IMR-90 (cell line): ENCODE measurements at regions not wholly inside any gene's neighbourhood (a gene's known extent, or its start where the extent isn't known, plus 50 kb on each side); places are given as distances from the start of the nearest gene placed in this dataset.

ENCODE experiments used
- ATAC-seq: fragments of 200-7000 bp; cut with Tn5 transposase; 2 replicates; pipeline ENCODE4 v1.9.1; 2020; ENCODE audit warnings: low read depth, mild to moderate bottlenecking, moderate library complexity
- BruUV-seq: library from RNA; stranded (reverse); fragments of 400-500 nt; replicated peaks from 2 replicates; lab custom pipeline; 2021; lab: Mats Ljungman, UMichigan
- CTCF ChIA-PET: fragments of 300-600 bp; formaldehyde crosslinking; extraction: SDS; loops from one replicate; lab custom pipeline; 2021; ENCODE audit warnings: antibody characterized with exemption; lab: Yijun Ruan, JAX
- POLR2A ChIA-PET: fragments of 300-600 bp; sonication (Branson Sonifier 250); formaldehyde crosslinking; loops from one replicate; lab custom pipeline; 2022; ENCODE audit warnings: antibody characterized with exemption; ENCODE audit not compliant: unreplicated experiment; lab: Charles Lee
- DNase-seq: peaks from one replicate; pipeline ENCODE4 v3.0.0; 2013
- H2AFZ ChIP-seq: replicated peaks from 2 replicates; pipeline ENCODE3; 2013; ENCODE audit warnings: low read length, mild to moderate bottlenecking; ENCODE audit not compliant: poor library complexity
- H2AK5ac ChIP-seq: 2 replicates; pipeline ENCODE4 v1.6.1; 2013; ENCODE audit warnings: low read depth, low read length, inconsistent platforms
- H2AK9ac ChIP-seq: replicated peaks from 2 replicates; pipeline ENCODE3; 2013; ENCODE audit warnings: mild to moderate bottlenecking, low read depth, low read length, moderate library complexity; ENCODE audit not compliant: poor library complexity
- H2BK120ac ChIP-seq: 2 replicates; pipeline ENCODE4 v1.6.1; 2013; ENCODE audit warnings: low read depth, low read length, inconsistent platforms
- H2BK15ac ChIP-seq: 3 replicates; pipeline ENCODE4 v1.6.1; 2013; ENCODE audit warnings: low read depth, low read length, inconsistent platforms
- H2BK20ac ChIP-seq: 2 replicates; pipeline ENCODE4 v1.6.1; 2013; ENCODE audit warnings: low read depth, mild to moderate bottlenecking, inconsistent platforms, low read length, moderate library complexity
- H2BK5ac ChIP-seq: 2 replicates; pipeline ENCODE4 v1.6.1; 2013; ENCODE audit warnings: mild to moderate bottlenecking, low read depth, low read length, inconsistent platforms; ENCODE audit not compliant: poor library complexity, severe bottlenecking
- H3K14ac ChIP-seq: replicated peaks from 2 replicates; pipeline ENCODE4 v1.6.1; 2013; ENCODE audit warnings: low read depth, low read length, inconsistent platforms
- H3K18ac ChIP-seq: 2 replicates; pipeline ENCODE4 v1.6.1; 2013; ENCODE audit warnings: low read depth, low read length, control low read depth
- H3K23ac ChIP-seq: 2 replicates; pipeline ENCODE4 v1.6.1; 2013; ENCODE audit warnings: low read depth, low read length, inconsistent platforms
- H3K27ac ChIP-seq: 2 replicates; pipeline ENCODE4 v1.5.1; 2013; ENCODE audit warnings: mild to moderate bottlenecking, control low read depth, low read length; ENCODE audit not compliant: insufficient read depth
- H3K27me3 ChIP-seq: 2 replicates; pipeline ENCODE4 v1.6.1; 2013; ENCODE audit warnings: low read length; ENCODE audit not compliant: control insufficient read depth, insufficient read depth
- H3K36me3 ChIP-seq: 2 replicates; pipeline ENCODE4 v1.6.1; 2013; ENCODE audit warnings: low read length, mixed read lengths; ENCODE audit not compliant: control insufficient read depth, insufficient read depth
- H3K4ac ChIP-seq: 2 replicates; pipeline ENCODE4 v1.6.1; 2013; ENCODE audit warnings: low read depth, low read length, inconsistent platforms
- H3K4me1 ChIP-seq: 2 replicates; pipeline ENCODE4 v1.6.1; 2013; ENCODE audit warnings: low read length, mixed read lengths; ENCODE audit not compliant: control insufficient read depth, insufficient read depth
- H3K4me2 ChIP-seq: 2 replicates; pipeline ENCODE4 v1.6.1; 2013; ENCODE audit warnings: low read depth, mild to moderate bottlenecking, control low read depth, low read length, moderate library complexity
- H3K4me3 ChIP-seq: 2 replicates; pipeline ENCODE4 v1.5.1; 2013; ENCODE audit warnings: low read depth, mild to moderate bottlenecking, control low read depth, low read length, moderate library complexity; ENCODE audit not compliant: insufficient read depth
- H3K56ac ChIP-seq: 2 replicates; pipeline ENCODE4 v1.6.1; 2013; ENCODE audit warnings: low read length, inconsistent platforms; ENCODE audit not compliant: insufficient read depth; ENCODE audit errors: extremely low read depth
- H3K79me1 ChIP-seq, 2 experiments: 2 replicates each; pipeline ENCODE4 v1.6.1; 2013; ENCODE audit warnings: low read length in 2 of 2, inconsistent platforms in 1 of 2, low read depth in 1 of 2
- H3K9ac ChIP-seq: 2 replicates; pipeline ENCODE4 v1.6.1; 2013; ENCODE audit warnings: low read depth, low read length, control low read depth
- H3K9me1 ChIP-seq: 2 replicates; pipeline ENCODE4 v1.6.1; 2013; ENCODE audit warnings: low read length, inconsistent platforms; ENCODE audit not compliant: insufficient read depth
- H3K9me3 ChIP-seq: 2 replicates; pipeline ENCODE4 v1.6.1; 2013; ENCODE audit warnings: low read length; ENCODE audit not compliant: control insufficient read depth, insufficient read depth
- H4K20me1 ChIP-seq: 2 replicates; pipeline ENCODE4 v1.6.1; 2013; ENCODE audit warnings: low read length, inconsistent platforms; ENCODE audit not compliant: insufficient read depth
- H4K5ac ChIP-seq: 2 replicates; pipeline ENCODE4 v1.6.1; 2013; ENCODE audit warnings: mild to moderate bottlenecking, low read depth, low read length, control low read depth
- H4K8ac ChIP-seq, 2 experiments: 2 replicates each; pipeline ENCODE4 v1.6.1; 2013; ENCODE audit warnings: low read depth in 2 of 2, low read length in 2 of 2, control low read depth in 1 of 2, inconsistent platforms in 1 of 2
- H4K91ac ChIP-seq: 2 replicates; pipeline ENCODE4 v1.6.1; 2013; ENCODE audit warnings: low read depth, low read length, inconsistent platforms; ENCODE audit not compliant: insufficient read depth
- BHLHE40 ChIP-seq: fragments of 150-350 bp; IDR thresholded peaks from 2 replicates; pipeline ENCODE4 v1.6.1; 2016; ENCODE audit warnings: mild to moderate bottlenecking, low read depth, low read length
- CEBPB ChIP-seq: IDR thresholded peaks from 2 replicates; pipeline ENCODE4 v1.6.1; 2012; ENCODE audit warnings: low read depth, low read length, improper control_type of control experiment
- ELK1 ChIP-seq: fragments of 150-350 bp; IDR thresholded peaks from 2 replicates; pipeline ENCODE4 v1.6.1; 2016; ENCODE audit warnings: low read depth, mild to moderate bottlenecking, low read length, moderate library complexity, borderline replicate concordance
- FOS ChIP-seq: fragments of 150-350 bp; IDR thresholded peaks from 2 replicates; pipeline ENCODE4 v1.6.1; 2016; ENCODE audit warnings: low read depth, low read length
- MAZ ChIP-seq: IDR thresholded peaks from 2 replicates; pipeline ENCODE4 v1.6.1; 2012; ENCODE audit warnings: low read depth, mild to moderate bottlenecking, low read length, improper control_type of control experiment, moderate library complexity, borderline replicate concordance
- MXI1 ChIP-seq: IDR thresholded peaks from 2 replicates; pipeline ENCODE4 v1.6.1; 2012; ENCODE audit warnings: low read depth, mild to moderate bottlenecking, low read length, moderate library complexity, borderline replicate concordance
- NFE2L2 ChIP-seq: fragments of 150-350 bp; IDR thresholded peaks from 2 replicates; pipeline ENCODE4 v1.6.1; 2016; ENCODE audit warnings: low read depth, mild to moderate bottlenecking, low read length
- RCOR1 ChIP-seq: IDR thresholded peaks from 2 replicates; pipeline ENCODE4 v1.6.1; 2012; ENCODE audit warnings: mild to moderate bottlenecking, low read length, improper control_type of control experiment; ENCODE audit not compliant: insufficient replicate concordance
- RFX5 ChIP-seq: IDR thresholded peaks from 2 replicates; pipeline ENCODE4 v1.8.0; 2012; ENCODE audit warnings: low read depth, mild to moderate bottlenecking, low read length, moderate library complexity
- SMC3 ChIP-seq: fragments of 150-350 bp; IDR thresholded peaks from 2 replicates; pipeline ENCODE4 v1.6.1; 2016; ENCODE audit warnings: low read depth, mild to moderate bottlenecking, antibody characterized with exemption, low read length, moderate library complexity
- USF2 ChIP-seq: fragments of 150-350 bp; IDR thresholded peaks from 2 replicates; pipeline ENCODE4 v1.6.1; 2017; ENCODE audit warnings: mild to moderate bottlenecking, antibody characterized with exemption, low read length, low read depth
- WGBS, 2 experiments: methylation state at CpG; one replicate each; pipeline versions ENCODE4 v1.1.5 to v1.1.7; 2013; ENCODE audit warnings: missing lambda C conversion rate in 2 of 2; ENCODE audit not compliant: insufficient read length in 1 of 2; ENCODE audit errors: extremely low coverage in 2 of 2; 5-methylcytosine and 5-hydroxymethylcytosine counted together
- dilution Hi-C: fragments of 300-500 bp; cut with HindIII; formaldehyde crosslinking; loops from one replicate; pipeline ENCODE4 v1.14.3; 2018; ENCODE audit warnings: low sequenced_read_pairs; ENCODE audit not compliant: unreplicated experiment
- in situ Hi-C: fragments of 300-500 bp; cut with MboI; formaldehyde crosslinking; loops from 3 replicates; pipeline ENCODE4 v1.14.3; 2019; ENCODE audit warnings: low sequenced_read_pairs, inconsistent platforms, mixed read lengths
- intact Hi-C: fragments of 100-400 bp; cut with micrococcal nuclease; formaldehyde crosslinking; loops from 2 replicates; pipeline ENCODE4 v1.10.0; 2022

GRCh38 chrX:125894947-125895346, 271.1 kb downstream of the DCAF12L2 start:
- H3K27me3 ChIP-seq = no peaks in the 10 kb centered on the region
- DNase-seq (no peak), ATAC-seq (no peak)
- no peak overlapping the region for H4K91ac ChIP-seq
- no peak overlapping the region for H4K5ac ChIP-seq
- H3K9me3 ChIP-seq = peaks cover 6% of the 10 kb centered on the region; the same call in 1 of the 2 replicates
- H3K56ac ChIP-seq = no peak overlapping the region
- no peak overlapping the region for H3K27ac ChIP-seq
- no peak overlapping the region for H2BK5ac ChIP-seq
- no peak overlapping the region for H4K8ac ChIP-seq
- POLR2A ChIA-PET = no interaction called here
- no peaks in the 10 kb centered on the region for H4K20me1 ChIP-seq
- no peaks in the 10 kb centered on the region for H3K9me1 ChIP-seq
- H3K4me2 ChIP-seq = no peak overlapping the region
- H2BK20ac ChIP-seq = no peak overlapping the region
- H3K4me3 ChIP-seq = no peak overlapping the region
- H2BK15ac ChIP-seq = no peak overlapping the region
- H2AK9ac ChIP-seq = no peak overlapping the region
- CTCF ChIA-PET = no interaction called here
- H2AK5ac ChIP-seq = no peak overlapping the region
- H3K79me1 ChIP-seq = no peaks in the 10 kb centered on the region
- WGBS, 2 experiments = no CpG with 5 or more reads among the region's 4 CpGs
- dilution Hi-C loops (no loop called here), in situ Hi-C loops (no loop called here), intact Hi-C loops (no loop called here)
- no peaks in the 10 kb centered on the region for H3K4me1 ChIP-seq
- H3K23ac ChIP-seq = no peak overlapping the region
- no peak overlapping the region for H2AFZ ChIP-seq
- no TSS peak for BruUV-seq
- H3K4ac ChIP-seq = no peak overlapping the region
- TF ChIP-seq RCOR1 (no peak), USF2 (no peak), FOS (no peak), MXI1 (no peak), NFE2L2 (no peak), SMC3 (no peak), ELK1 (no peak), MAZ (no peak), CEBPB (no peak), BHLHE40 (no peak), RFX5 (no peak)
- H3K36me3 ChIP-seq = no peaks in the 10 kb centered on the region
- no peak overlapping the region for H3K14ac ChIP-seq
- H3K18ac ChIP-seq = no peak overlapping the region
- no peak overlapping the region for H3K9ac ChIP-seq
- H2BK120ac ChIP-seq = no peak overlapping the region
